RWPE2 (cell line): ENCODE measurements at regions not wholly inside any gene's neighbourhood (a gene's known extent, or its start where the extent isn't known, plus 50 kb on each side); places are given as distances from the start of the nearest gene placed in this dataset.

Source experiments
- ATAC-seq: fragments of 200-7000 bp; cut with Tn5 transposase; 3 replicates; pipeline ENCODE4 v1.9.1; 2021; ENCODE audit warnings: low read depth
- DNase-seq: peaks from one replicate; pipeline ENCODE4 v3.0.0-alpha.2; 2020; ENCODE audit warnings: low spot score
- H3K27ac ChIP-seq: fragments of 450-650 bp; 2 replicates; pipeline ENCODE4 v1.5.1; 2017; ENCODE audit warnings: mild to moderate bottlenecking; ENCODE audit not compliant: poor library complexity, severe bottlenecking
- H3K27me3 ChIP-seq: fragments of 250-450 bp; sonication (Bioruptor Pico); 2 replicates; pipeline ENCODE4 v1.5.1; 2021; ENCODE audit warnings: mild to moderate bottlenecking, moderate library complexity; ENCODE audit not compliant: insufficient read depth, poor library complexity, severe bottlenecking
- H3K36me3 ChIP-seq: fragments of 250-450 bp; sonication (Bioruptor Pico); 2 replicates; pipeline ENCODE4 v1.5.1; 2020; ENCODE audit warnings: low read depth, mild to moderate bottlenecking, moderate library complexity
- H3K4me1 ChIP-seq: fragments of 250-450 bp; sonication (Bioruptor Pico); 2 replicates; pipeline ENCODE4 v1.5.1; 2021; ENCODE audit warnings: mild to moderate bottlenecking, moderate library complexity; ENCODE audit not compliant: insufficient read depth, poor library complexity, severe bottlenecking
- H3K4me3 ChIP-seq: fragments of 250-450 bp; sonication (Bioruptor Pico); 2 replicates; pipeline ENCODE4 v1.5.1; 2021; ENCODE audit warnings: mild to moderate bottlenecking, moderate library complexity; ENCODE audit not compliant: severe bottlenecking
- H3K9me3 ChIP-seq: fragments of 250-450 bp; sonication (Bioruptor Pico); 2 replicates; pipeline ENCODE4 v1.5.1; 2021; ENCODE audit warnings: mild to moderate bottlenecking, moderate library complexity; ENCODE audit not compliant: severe bottlenecking
- CTCF ChIP-seq: fragments of 450-650 bp; IDR thresholded peaks from one replicate; pipeline ENCODE4 v1.5.1; 2017; ENCODE audit warnings: mild to moderate bottlenecking, moderate library complexity; ENCODE audit not compliant: poor library complexity, severe bottlenecking

DNA sequence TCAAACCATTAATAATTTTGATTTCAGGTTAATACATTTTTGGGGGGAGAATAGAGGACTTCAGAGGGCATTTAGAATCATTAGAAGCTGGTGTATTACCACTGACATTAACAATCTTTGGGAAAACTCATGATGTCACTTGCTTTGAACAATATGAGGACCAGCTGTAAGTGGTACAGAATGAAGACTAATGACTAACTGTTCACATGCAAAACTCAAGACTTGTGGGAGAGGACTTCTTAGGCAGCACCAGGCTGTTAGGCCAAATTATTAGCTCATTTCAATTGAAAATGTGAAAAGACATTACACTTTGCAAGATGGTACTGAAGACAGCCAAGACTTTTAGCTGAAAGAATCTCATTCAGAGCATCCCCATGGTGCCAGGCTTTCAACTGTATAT is 426.2 kb upstream of the ADAMTS9 start:
- no peak for TF ChIP-seq CTCF
- Histone ChIP-seq H3K4me3 (no peak overlapping the region), H3K27me3 (no peaks in the 10 kb centered on the region), H3K27ac (no peak overlapping the region), H3K36me3 (no peaks in the 10 kb centered on the region), H3K9me3 (no peaks in the 10 kb centered on the region), H3K4me1 (no peaks in the 10 kb centered on the region)
- no peak for DNase-seq
- ATAC-seq: no peak

DNA sequence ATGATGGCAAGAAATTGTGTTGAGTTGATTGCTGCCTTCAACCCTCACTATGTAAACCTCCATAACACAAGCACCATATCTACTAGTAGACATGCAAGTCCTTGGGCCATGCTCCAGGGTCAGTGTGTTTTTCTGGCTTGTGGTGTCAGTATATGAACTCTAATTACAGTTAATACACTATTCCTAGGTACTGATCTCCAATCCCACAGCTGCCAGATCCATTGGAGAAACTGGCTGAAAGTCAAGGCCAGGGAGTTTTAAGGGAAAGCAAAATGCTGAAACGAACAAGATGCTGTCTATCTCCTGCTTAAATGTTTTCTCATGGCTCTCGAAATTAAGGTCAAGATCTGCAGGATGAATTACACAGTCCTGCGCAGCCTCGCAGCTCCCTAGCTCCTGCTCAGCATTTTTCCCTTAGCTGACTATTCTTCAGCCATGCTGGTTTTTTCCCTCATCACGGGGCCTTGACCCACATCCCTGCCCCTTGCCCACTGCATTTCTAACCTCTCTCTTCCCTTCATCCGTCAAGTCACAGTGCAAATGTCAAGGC is 425.0 kb upstream of the ADAMTS9 start:
- Histone ChIP-seq H3K27ac (no peak overlapping the region), H3K4me3 (no peak overlapping the region), H3K36me3 (no peaks in the 10 kb centered on the region), H3K9me3 (no peaks in the 10 kb centered on the region), H3K27me3 (no peaks in the 10 kb centered on the region), H3K4me1 (no peaks in the 10 kb centered on the region)
- no peak for TF ChIP-seq CTCF
- no peak for DNase-seq
- no peak for ATAC-seq

- DNase-seq (no peak), ATAC-seq (no peak)
- TF ChIP-seq CTCF: no peak
- Histone ChIP-seq H3K36me3 (no peaks in the 10 kb centered on the region), H3K4me3 (no peak overlapping the region), H3K27me3 (no peaks in the 10 kb centered on the region), H3K9me3 (no peaks in the 10 kb centered on the region), H3K4me1 (no peaks in the 10 kb centered on the region), H3K27ac (no peak overlapping the region)
Observed at GRCh38 chr3:65110661-65111060, 422.9 kb upstream of the ADAMTS9 start.

DNA sequence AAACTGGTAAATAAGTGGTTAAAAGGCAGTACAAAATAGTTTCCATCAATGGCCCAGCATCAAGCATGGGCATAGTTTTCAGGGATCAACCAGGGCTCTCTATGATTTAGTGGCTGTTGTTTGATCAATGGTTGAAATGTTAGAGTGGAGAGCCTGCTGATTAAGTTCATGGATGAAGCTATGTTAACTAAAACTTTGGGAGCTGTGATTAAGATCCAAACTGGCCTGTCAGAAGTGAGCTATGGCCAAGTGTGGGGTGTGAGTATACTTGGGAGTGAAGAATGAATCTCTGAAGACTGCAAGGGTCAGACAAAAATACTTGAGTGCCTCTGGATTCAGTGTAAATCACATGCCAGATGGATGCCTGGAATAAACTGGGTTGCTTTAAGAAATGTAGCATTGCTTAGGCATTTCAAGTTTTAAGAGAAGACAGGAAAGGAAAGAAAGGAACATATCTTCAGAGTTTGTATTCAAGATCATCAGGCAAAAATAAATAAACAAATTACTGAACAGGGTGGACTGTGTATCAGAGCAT is 422.2 kb upstream of the ADAMTS9 start:
- Histone ChIP-seq H3K27me3 (no peaks in the 10 kb centered on the region), H3K27ac (no peak overlapping the region), H3K9me3 (no peaks in the 10 kb centered on the region), H3K4me1 (no peaks in the 10 kb centered on the region), H3K4me3 (no peak overlapping the region), H3K36me3 (no peaks in the 10 kb centered on the region)
- ATAC-seq (no peak), DNase-seq (no peak)
- no peak for TF ChIP-seq CTCF

- Histone ChIP-seq H3K9me3 (no peaks in the 10 kb centered on the region), H3K27me3 (no peaks in the 10 kb centered on the region), H3K36me3 (no peaks in the 10 kb centered on the region), H3K4me3 (no peak overlapping the region), H3K4me1 (no peaks in the 10 kb centered on the region), H3K27ac (no peak overlapping the region)
- no peak for TF ChIP-seq CTCF
- ATAC-seq: no peak
- no peak for DNase-seq
Observed at GRCh38 chr3:65107174-65107573, 419.4 kb upstream of the ADAMTS9 start.
